ENCODE measurements at regions not wholly inside any gene's neighbourhood (a gene's known extent, or its start where the extent isn't known, plus 50 kb on each side); places are given as distances from the start of the nearest gene placed in this dataset.
A peak's percentile ranks its signal among the peaks of the same experiment; 100 is the strongest.

DNA sequence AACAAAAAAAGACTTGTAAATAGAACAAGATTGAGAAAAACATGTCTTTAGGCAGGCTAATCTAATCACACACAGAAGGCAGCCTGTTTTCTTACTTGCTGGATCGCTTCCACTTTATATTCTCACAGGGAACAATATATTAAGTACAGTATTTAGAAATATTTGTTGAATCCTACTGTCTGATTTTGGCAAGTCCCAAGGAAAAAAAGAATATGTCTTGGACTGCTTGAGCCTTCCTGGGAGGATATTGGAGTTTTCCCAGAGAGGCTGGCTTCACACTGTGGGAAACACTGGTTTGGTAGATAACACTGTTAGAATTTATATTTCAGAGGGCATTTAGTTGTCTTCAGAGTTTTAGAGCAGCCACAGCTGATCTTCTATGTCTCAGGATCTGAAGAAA, 229.7 kb downstream of the PRL start:
- H3K9ac ChIP-seq (ENCODE audit: low read depth, low read length) = no peak overlapping the region
- ChIA-PET CTCF (interaction anchor here (0.7 kb wide), 1 partner anchor 143 kb away, joined by 3 read pairs; no protein-coding TSS in a partner anchor), POLR2A (ENCODE audit: unreplicated experiment) (no interaction called here)
- H2BK15ac ChIP-seq (ENCODE audit: low read depth, low read length) = no peak overlapping the region
- H3K23ac ChIP-seq (ENCODE audit: low read depth, low read length) = no peak overlapping the region
- no peak overlapping the region for H3K4me3 ChIP-seq (ENCODE audit: insufficient read depth, low read depth, low read length)
- H4K5ac ChIP-seq (ENCODE audit: low read depth, low read length) = no peak overlapping the region
- no peak for DNase-seq
- H2AK5ac ChIP-seq (ENCODE audit: low read depth, low read length) = no peak overlapping the region
- H3K79me1 ChIP-seq (ENCODE audit: low read depth in 1 of 2, low read length in 2 of 2) = no peaks in the 10 kb centered on the region
- no peaks in the 10 kb centered on the region for H4K20me1 ChIP-seq (ENCODE audit: insufficient read depth, low read length)
- H3K27me3 ChIP-seq (ENCODE audit: control insufficient read depth, insufficient read depth, low read length) = no peaks in the 10 kb centered on the region
- no peak overlapping the region for H2AFZ ChIP-seq (replicated peaks; ENCODE audit: low read length, poor library complexity)
- intact Hi-C loops (cut with micrococcal nuclease) = no loop called here
- peaks cover 4% of the 10 kb centered on the region for H3K36me3 ChIP-seq (ENCODE audit: control insufficient read depth, insufficient read depth, low read length)
- WGBS, 2 experiments (ENCODE audit: extremely low coverage in 2 of 2, insufficient read length in 1 of 2) = no CpG with 5 or more reads among the region's 1 CpG
- H4K8ac ChIP-seq (ENCODE audit: low read depth in 2 of 2, low read length in 2 of 2) = no peak overlapping the region
- H3K4ac ChIP-seq (ENCODE audit: low read depth, low read length) = no peak overlapping the region
- H2BK5ac ChIP-seq (ENCODE audit: low read depth, low read length, poor library complexity, severe bottlenecking) = no peak overlapping the region
- ATAC-seq (ENCODE audit: low read depth) = no peak
- H4K91ac ChIP-seq (ENCODE audit: insufficient read depth, low read depth, low read length) = no peak overlapping the region
- H3K4me1 ChIP-seq (ENCODE audit: control insufficient read depth, insufficient read depth, low read length) = peaks cover 4% of the 10 kb centered on the region; the same call in 1 of the 2 replicates
- 0 out of 2 replicates have a peak overlapping the region, but pooled peaks have one; percentile 35 for H3K18ac ChIP-seq (ENCODE audit: low read depth, low read length)
- no peaks in the 10 kb centered on the region for H3K9me3 ChIP-seq (ENCODE audit: control insufficient read depth, insufficient read depth, low read length)
- no peak overlapping the region for H2BK120ac ChIP-seq (ENCODE audit: low read depth, low read length)
- H3K27ac ChIP-seq (ENCODE audit: insufficient read depth, low read length) = no peak overlapping the region; the same call in 1 of the 2 replicates
- dilution Hi-C loops (cut with HindIII; ENCODE audit: low sequenced_read_pairs, unreplicated experiment) = no loop called here
- peaks cover 4% of the 10 kb centered on the region for H3K9me1 ChIP-seq (ENCODE audit: insufficient read depth, low read length)
- H3K56ac ChIP-seq (ENCODE audit: extremely low read depth, insufficient read depth, low read length) = no peak overlapping the region
- TF ChIP-seq NFE2L2 (IDR thresholded peaks at IDR 0.05; ENCODE audit: low read depth, low read length) (no peak), SMC3 (IDR thresholded peaks at IDR 0.05; ENCODE audit: low read depth, low read length) (no peak), FOS (IDR thresholded peaks at IDR 0.05; ENCODE audit: low read depth, low read length) (no peak), USF2 (IDR thresholded peaks at IDR 0.05; ENCODE audit: low read depth, low read length) (no peak), MXI1 (IDR thresholded peaks at IDR 0.05; ENCODE audit: borderline replicate concordance, low read depth, low read length) (no peak), MAFK (IDR thresholded peaks at IDR 0.05; ENCODE audit: low read depth, low read length) (no peak), BHLHE40 (IDR thresholded peaks at IDR 0.05; ENCODE audit: low read depth, low read length) (no peak), RAD21 (IDR thresholded peaks at IDR 0.05; ENCODE audit: low read length) (no peak), RFX5 (IDR thresholded peaks at IDR 0.05; ENCODE audit: low read depth, low read length) (no peak)
- TF ChIP-seq, protein P1, sequence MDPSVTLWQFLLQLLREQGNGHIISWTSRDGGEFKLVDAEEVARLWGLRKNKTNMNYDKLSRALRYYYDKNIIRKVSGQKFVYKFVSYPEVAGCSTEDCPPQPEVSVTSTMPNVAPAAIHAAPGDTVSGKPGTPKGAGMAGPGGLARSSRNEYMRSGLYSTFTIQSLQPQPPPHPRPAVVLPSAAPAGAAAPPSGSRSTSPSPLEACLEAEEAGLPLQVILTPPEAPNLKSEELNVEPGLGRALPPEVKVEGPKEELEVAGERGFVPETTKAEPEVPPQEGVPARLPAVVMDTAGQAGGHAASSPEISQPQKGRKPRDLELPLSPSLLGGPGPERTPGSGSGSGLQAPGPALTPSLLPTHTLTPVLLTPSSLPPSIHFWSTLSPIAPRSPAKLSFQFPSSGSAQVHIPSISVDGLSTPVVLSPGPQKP (IDR thresholded peaks at IDR 0.05; ENCODE audit: borderline replicate concordance, low read depth, low read length) = no peak
- BruUV-seq (replicated peaks) = no TSS peak
- H2AK9ac ChIP-seq (replicated peaks; ENCODE audit: low read depth, low read length, poor library complexity) = no peak overlapping the region
- H2BK20ac ChIP-seq (ENCODE audit: low read depth, low read length) = no peak overlapping the region
- in situ Hi-C loops (cut with MboI; ENCODE audit: low sequenced_read_pairs) = no loop called here
- no peak overlapping the region for H3K14ac ChIP-seq (replicated peaks; ENCODE audit: low read depth, low read length)
- H3K4me2 ChIP-seq (ENCODE audit: low read depth, low read length) = no peak overlapping the region
